ENCODE measurements at regions not wholly inside any gene's neighbourhood (a gene's known extent, or its start where the extent isn't known, plus 50 kb on each side); places are given as distances from the start of the nearest gene placed in this dataset.

GRCh38 chr4:11620861-11621260 lies 192.2 kb upstream of the HS3ST1 start:
- no peak overlapping the region for H3K27ac ChIP-seq (ENCODE audit: low read length)
- no TSS peak for BruUV-seq (replicated peaks)
- TF ChIP-seq EZH2 (IDR thresholded peaks at IDR 0.05; ENCODE audit: low read length, unreplicated experiment) (no peak), CTCF (conservative IDR thresholded peaks at IDR 0.05; ENCODE audit: low read depth, low read length) (no peak), EZH2phosphoT487 (IDR thresholded peaks at IDR 0.05; ENCODE audit: borderline replicate concordance, low read length) (no peak)

GRCh38 chr4:11618666-11619282 lies 190.1 kb upstream of the HS3ST1 start:
- H3K27me3 ChIP-seq (ENCODE audit: low read length) = no peaks in the 10 kb centered on the region
- H3K9me3 ChIP-seq (ENCODE audit: low read length) = no peaks in the 10 kb centered on the region
- ChIA-PET CTCF (no interaction called here), POLR2A (ENCODE audit: unreplicated experiment) (no interaction called here)
- H3K4me1 ChIP-seq (ENCODE audit: insufficient read depth, low read length) = peaks cover 29% of the 10 kb centered on the region
- intact Hi-C loops (cut with micrococcal nuclease) = no loop called here
- no peak overlapping the region for H2AFZ ChIP-seq (ENCODE audit: low read length)
- no peaks in the 10 kb centered on the region for H3K79me2 ChIP-seq (ENCODE audit: low read length)
- H3F3A ChIP-seq (ENCODE audit: low read length, unreplicated experiment) = peaks cover 3% of the 10 kb centered on the region
- DNase-seq (no peak), ATAC-seq (no peak)
- H4K20me1 ChIP-seq (ENCODE audit: low read length) = no peaks in the 10 kb centered on the region
- H3K27ac ChIP-seq (ENCODE audit: low read length) = no peak overlapping the region
- H3K4me2 ChIP-seq (ENCODE audit: low read length) = no peak overlapping the region
- no peak overlapping the region for H3K4me3 ChIP-seq (ENCODE audit: low read length)
- H3K9me2 ChIP-seq (replicated peaks; ENCODE audit: low read length) = no peaks in the 10 kb centered on the region
- TF ChIP-seq CTCF (conservative IDR thresholded peaks at IDR 0.05; ENCODE audit: low read depth, low read length) = no peak
- TF ChIP-seq EZH2phosphoT487 (IDR thresholded peaks at IDR 0.05; ENCODE audit: borderline replicate concordance, low read length) = no peak
- no peak for TF ChIP-seq EZH2 (IDR thresholded peaks at IDR 0.05; ENCODE audit: low read length, unreplicated experiment)
- no TSS peak for BruUV-seq (replicated peaks)
- no peaks in the 10 kb centered on the region for H3K36me3 ChIP-seq (ENCODE audit: low read depth, low read length)
- no peak overlapping the region for H3K9ac ChIP-seq (ENCODE audit: low read length)

More at GRCh38 chr4:11620861-11621260, 192.2 kb upstream of the HS3ST1 start:
- intact Hi-C loops (cut with micrococcal nuclease) = loop anchor here (10.0 kb wide), 1 partner anchor 1036 kb away; no protein-coding TSS in a partner anchor
- Histone ChIP-seq H3K9me2 (replicated peaks; ENCODE audit: low read length) (no peaks in the 10 kb centered on the region), H3K4me3 (ENCODE audit: low read length) (no peak overlapping the region), H3K79me2 (ENCODE audit: low read length) (no peaks in the 10 kb centered on the region), H3K36me3 (ENCODE audit: low read depth, low read length) (no peaks in the 10 kb centered on the region), H3K4me1 (ENCODE audit: insufficient read depth, low read length) (peaks cover 31% of the 10 kb centered on the region), H4K20me1 (ENCODE audit: low read length) (no peaks in the 10 kb centered on the region), H3K4me2 (ENCODE audit: low read length) (no peak overlapping the region), H3K9me3 (ENCODE audit: low read length) (no peaks in the 10 kb centered on the region), H3F3A (ENCODE audit: low read length, unreplicated experiment) (peaks cover 3% of the 10 kb centered on the region), H3K9ac (ENCODE audit: low read length) (no peak overlapping the region), H3K27me3 (ENCODE audit: low read length) (no peaks in the 10 kb centered on the region), H2AFZ (ENCODE audit: low read length) (no peak overlapping the region)
- no peak for DNase-seq
- ChIA-PET POLR2A (ENCODE audit: unreplicated experiment) (no interaction called here), CTCF (no interaction called here)
- no peak for ATAC-seq

GRCh38 chr4:11616856-11617255 lies 188.2 kb upstream of the HS3ST1 start:
- no TSS peak for BruUV-seq (replicated peaks)
- CTCF ChIA-PET = no interaction called here

More at GRCh38 chr4:11616856-11617255, 188.2 kb upstream of the HS3ST1 start:
- Histone ChIP-seq H3K4me2 (ENCODE audit: low read length) (no peak overlapping the region), H3K9me2 (replicated peaks; ENCODE audit: low read length) (no peaks in the 10 kb centered on the region), H3F3A (ENCODE audit: low read length, unreplicated experiment) (peaks cover 6% of the 10 kb centered on the region), H3K4me3 (ENCODE audit: low read length) (no peak overlapping the region), H3K36me3 (ENCODE audit: low read depth, low read length) (no peaks in the 10 kb centered on the region), H3K27ac (ENCODE audit: low read length) (no peak overlapping the region), H3K9ac (ENCODE audit: low read length) (no peak overlapping the region), H3K9me3 (ENCODE audit: low read length) (no peaks in the 10 kb centered on the region), H3K27me3 (ENCODE audit: low read length) (no peaks in the 10 kb centered on the region), H2AFZ (ENCODE audit: low read length) (no peak overlapping the region), H3K4me1 (ENCODE audit: insufficient read depth, low read length) (peaks cover 38% of the 10 kb centered on the region), H4K20me1 (ENCODE audit: low read length) (no peaks in the 10 kb centered on the region), H3K79me2 (ENCODE audit: low read length) (no peaks in the 10 kb centered on the region)
- no peak for DNase-seq
- POLR2A ChIA-PET (ENCODE audit: unreplicated experiment) = no interaction called here
- ATAC-seq = no peak
- TF ChIP-seq EZH2phosphoT487 (IDR thresholded peaks at IDR 0.05; ENCODE audit: borderline replicate concordance, low read length) (no peak), CTCF (conservative IDR thresholded peaks at IDR 0.05; ENCODE audit: low read depth, low read length) (no peak), EZH2 (IDR thresholded peaks at IDR 0.05; ENCODE audit: low read length, unreplicated experiment) (no peak)
- intact Hi-C loops (cut with micrococcal nuclease) = no loop called here

Data from PC-3 (cell line).